Anterior cingulate cortex (tissue), 58 donors: ENCODE measurements at regions not wholly inside any gene's neighbourhood (a gene's known extent, or its start where the extent isn't known, plus 50 kb on each side); places are given as distances from the start of the nearest gene placed in this dataset.
"Not testable (repeated sequence)": the region's sequence is repeated elsewhere in the genome, so short reads cannot be mapped to it uniquely, and the experiment has no call there.

Experiments used
- DNase-seq, 58 donors: peaks; one replicate each; lab custom pipeline; 2025; lab: John Stamatoyannopoulos, UW

DNA sequence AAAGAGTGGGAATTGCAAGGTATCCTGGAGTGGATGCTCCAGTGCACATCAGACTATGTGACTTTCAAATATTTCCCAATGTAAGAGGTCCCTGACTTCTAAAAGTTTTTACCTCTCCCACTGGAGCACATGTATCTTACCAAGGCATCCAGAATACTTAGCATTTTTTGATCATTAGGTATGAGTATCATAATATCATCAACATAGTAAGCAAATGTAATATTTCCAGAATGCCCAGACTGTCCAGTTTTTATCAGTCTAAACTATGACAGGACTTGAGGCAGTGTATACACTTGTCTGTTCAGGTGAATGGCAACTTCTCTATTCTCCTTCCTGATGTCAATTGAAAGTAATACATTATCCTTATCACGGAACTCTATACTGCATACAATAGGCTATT lies 924.6 kb upstream of the GJE1 start:
- no peak for DNase-seq

DNA sequence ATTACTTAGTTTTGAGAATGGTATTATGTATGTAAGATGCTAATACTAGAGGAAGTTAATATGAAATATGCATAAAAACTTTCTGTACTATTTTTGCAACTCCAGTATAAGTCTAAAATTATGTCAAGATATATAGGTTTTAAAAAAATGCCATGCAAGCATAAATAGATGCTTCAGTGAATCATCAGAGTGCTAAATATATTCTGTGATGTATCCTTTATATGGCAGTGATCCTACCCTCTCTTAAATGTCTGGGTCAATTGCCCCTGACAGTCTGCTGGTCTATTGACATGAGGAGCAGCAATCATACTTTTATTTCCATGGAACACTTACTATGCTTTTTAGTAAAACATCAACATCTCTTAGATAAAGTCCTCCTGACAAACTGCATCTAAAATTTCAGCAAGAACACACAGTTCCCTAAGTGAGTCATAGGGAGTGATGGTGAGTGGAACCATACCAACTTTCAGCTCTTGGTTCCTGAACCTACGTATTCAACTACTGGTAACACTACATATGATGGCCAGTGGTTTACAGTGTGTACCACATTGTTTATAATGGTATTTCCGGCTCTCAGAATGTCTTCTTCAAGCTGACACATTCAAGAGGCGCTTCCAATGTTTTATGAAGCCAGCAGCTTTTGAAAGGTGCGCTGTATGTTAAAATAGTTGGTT lies 928.7 kb upstream of the GJE1 start:
- peak in 1 of 58 donors; percentile 26 for DNase-seq

DNA sequence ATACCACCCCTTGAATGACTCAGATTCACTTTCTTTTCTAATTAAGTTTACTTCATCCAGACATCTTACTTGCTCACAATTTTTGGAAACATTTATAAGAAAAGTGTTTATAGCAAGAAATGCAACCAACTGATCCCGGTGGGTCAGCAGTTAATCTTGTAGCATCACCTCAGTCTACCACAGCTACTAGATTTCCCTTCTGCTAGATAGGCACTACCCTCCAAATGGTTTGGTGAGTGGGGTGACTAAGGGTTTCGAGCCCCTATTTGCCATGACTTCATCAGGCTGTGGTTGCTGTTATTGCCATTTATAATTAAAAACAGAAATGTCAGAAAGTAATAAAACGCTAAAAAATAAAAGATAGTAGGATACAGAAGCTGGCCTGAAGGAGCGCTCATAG lies 930.1 kb upstream of the GJE1 start:
- DNase-seq = no peak

DNA sequence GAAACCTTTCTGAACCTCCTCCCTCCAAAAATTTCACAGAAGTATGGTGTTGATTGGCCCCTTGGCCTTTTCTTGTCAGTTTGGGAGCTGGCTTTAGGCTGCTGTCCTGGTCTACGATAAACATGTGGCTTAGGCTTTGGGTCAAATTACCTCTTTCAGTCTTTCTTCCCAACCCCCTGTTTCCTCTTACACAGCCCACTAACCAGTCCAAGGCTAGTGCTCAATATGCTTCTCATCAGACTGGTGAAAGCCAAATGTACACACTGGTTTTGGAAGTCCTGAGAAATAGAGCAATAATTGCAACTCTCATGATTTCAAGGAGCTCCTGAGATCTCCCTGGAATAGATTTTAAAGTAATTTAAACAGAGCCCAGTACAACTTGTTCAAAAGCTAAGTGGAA lies 933.7 kb upstream of the GJE1 start:
- DNase-seq = no peak

DNA sequence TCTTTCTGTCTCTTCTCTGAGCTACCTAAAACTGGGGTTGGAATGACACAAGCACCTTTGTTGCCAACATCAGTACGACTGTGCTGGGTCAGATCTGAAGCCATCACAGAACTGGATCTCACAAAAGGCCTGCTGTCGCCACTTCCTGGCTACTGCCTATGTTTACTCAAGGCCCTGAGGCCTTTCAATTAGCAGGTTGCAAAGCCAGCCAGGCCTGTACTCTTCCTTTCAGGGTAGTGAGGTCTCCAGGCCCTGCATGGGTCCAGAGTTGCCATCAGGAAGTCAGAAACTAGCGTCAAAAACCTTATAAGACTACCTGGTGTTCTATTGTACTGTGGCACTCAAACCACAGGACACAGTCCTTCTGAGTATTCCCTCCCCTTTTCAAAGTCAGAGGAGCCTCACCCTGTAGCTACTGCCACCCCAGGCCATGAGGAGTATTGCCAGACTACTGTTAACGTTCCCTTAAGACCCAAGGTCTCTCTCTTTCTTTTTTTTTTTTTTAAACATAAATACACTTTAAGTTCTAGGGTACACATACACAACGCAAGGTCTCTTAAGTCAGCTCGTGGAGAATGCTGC lies 937.4 kb upstream of the GJE1 start:
- DNase-seq = no peak

DNA sequence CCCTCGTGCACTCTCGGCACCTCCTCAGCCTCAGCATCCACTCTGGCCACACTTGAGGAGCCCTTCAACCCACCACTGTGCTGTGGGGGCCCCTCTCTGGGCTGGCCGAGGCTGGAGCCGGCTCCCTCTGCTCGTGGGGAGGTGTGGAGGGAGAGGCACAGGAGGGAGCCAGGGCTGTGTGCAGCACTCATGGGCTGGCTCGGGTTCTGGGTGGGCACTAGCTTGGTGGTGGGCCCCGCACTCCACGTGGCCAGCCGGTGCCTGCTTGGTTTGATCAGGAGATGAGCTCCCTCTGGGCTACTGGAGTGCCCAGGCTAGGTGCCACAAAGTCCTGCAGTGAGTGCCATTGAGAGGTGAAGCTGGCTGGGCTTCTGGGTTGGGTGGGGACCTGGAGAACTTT lies 949.4 kb upstream of the GJE1 start:
- DNase-seq = no peak

DNA sequence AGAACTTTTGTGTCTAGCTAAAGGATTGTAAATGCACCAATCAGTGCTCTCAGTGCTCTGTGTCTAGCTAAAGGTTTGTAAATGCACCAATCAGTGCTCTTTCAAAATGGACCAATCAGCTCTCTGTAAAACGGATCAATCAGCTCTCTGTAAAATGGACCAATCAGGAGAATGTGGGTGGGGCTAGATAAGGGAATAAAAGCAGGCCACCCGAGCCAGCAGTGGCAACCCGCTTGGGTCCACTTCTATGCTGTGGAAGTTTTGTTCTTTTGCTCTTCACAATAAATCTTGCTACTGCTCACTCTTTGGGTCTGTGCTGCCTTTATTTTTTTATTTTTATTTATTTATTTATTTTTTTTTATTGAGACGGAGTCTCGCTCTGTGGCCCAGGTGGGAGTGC lies 957.3 kb upstream of the GJE1 start:
- not testable (repeated sequence) for DNase-seq

DNA sequence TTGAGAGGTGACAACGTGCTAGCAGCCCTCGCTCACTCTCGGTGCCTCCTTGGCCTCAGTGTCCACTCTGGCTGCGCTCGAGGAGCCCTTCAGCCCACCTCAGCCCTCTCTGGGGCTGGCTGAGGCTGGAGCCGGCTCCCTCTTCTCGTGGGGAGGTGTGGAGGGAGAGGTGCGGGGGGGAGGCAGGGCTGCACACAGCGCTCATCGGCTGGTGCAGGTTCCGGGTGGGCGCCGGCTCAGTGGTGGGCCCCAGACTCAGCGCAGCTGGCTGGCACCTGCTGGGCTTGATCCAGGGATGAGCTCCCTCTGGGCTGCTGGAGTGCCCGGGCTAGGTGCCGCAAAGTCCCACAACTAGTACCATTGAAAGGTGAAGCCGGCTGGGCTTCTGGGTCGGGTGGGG lies 957.8 kb upstream of the GJE1 start:
- DNase-seq = no peak

DNA sequence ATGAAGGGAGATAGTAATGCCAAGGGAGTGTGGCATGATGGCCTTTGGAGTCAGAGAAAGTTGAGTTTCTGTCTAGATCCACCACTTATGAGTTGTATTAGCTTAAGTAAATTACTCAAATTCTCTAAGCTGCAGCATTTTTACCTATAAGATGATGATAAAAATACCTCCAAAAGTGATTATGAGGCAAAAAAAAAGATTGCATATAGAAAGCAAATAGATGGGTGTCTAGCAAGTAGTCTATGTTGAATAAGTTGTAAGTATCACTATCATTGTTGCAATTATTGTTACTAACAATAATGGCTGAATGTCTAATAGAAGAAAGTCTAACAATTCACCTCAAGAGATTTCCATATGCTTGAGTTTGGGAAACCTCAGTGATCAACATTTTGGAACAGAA lies 959.2 kb upstream of the GJE1 start:
- DNase-seq = no peak

DNA sequence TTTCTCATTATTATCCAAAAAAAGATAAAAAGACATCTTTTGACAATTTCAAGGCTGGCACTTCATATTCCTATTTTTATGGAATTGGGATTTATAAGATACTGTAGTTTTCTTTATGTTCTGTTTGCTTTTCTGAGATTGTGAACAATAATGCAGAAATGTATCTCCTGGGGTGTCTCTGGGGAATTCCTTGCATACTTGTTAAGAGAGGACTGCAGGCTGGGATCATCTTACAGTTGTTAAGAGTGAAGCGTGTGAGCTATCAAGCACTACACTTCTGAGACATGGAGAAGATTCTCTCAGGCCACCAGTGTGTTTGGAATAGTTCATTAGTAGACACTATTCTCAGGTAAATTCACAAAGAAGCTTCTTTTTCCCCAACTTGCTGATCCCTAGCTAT lies 963.3 kb upstream of the GJE1 start:
- DNase-seq = no peak

DNA sequence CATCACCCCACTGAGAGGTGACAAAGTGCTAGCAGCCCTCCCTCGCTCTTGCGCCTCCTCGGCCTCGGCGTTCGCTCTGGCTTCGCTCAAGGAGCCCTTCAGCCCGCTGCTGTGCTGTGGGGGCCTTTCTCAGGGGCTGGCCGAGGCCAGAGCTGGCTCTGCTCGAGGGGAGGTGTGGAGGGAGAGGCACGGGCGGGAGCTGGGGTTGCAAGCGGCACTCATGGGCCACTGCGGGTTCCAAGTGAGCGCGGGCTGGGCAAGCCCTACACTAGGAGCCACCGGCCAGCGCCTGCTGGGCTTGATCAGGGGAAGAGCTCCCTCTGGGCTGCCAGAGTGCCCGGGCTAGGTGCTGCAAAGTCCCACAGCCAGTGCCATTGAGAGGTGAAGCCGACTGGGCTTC lies 964.8 kb upstream of the GJE1 start:
- no peak for DNase-seq

DNA sequence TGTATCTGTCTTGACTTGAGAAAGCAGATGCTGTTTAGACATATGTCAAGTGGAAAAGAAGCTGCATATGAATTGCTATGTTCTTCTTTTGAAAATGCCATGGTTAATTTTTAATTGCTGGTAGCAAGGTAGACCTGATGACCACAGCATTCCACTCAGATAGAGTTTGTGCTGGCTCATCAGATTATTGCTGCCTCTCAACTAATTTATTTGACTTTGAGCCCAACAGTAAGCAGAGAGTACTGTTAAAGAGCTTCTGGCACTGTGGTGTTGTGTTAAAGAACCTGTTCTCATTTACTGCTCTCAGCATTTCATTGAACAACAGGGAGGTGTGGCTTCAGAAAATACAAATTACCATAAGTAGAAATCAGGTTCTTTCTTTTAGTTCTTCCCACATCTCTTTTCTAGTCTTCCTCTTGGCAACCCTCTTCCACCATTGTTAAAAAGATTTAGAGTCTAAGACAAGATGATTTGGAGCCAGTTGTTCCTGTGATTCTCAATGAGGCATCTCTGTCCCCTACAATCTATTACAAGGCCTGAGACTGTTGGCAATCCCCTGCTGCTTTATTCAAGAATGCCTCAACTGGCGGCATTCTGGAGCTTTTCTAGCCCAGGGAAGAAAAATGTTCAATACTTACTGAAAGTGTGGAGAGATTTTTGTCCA lies 967.6 kb upstream of the GJE1 start:
- DNase-seq = no peak

DNA sequence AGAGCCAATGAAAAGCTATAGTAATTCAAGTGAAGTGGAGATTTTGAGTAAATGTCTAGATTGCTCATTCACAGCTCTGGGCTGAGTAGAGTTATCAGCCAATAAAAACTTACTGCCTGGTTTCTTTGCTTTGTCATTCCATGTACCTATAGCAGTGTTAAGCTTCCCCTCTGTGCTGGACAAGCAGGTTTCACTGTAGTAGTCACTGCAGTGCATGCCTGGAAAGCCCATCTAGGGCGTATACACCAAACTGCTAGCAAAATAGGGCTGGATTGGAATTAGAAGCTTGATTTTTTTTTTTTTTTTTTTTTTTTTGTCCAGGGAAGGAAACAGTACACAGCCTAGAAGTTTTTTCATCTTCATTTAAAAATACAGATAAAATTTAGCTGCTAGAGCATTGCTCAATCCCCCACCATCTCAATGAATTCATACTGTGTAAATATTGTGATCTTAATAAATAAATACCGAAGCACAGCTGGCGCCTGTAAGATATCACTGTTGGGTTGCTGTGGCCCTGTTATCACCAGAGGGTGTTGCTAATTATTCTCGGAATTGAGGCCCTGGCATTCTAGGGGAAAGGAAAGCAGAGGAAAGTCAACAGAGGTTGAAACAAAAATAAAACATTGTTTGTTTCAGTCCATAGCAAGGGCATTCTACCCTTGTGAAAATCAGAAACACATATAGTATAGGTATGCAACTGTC lies 968.5 kb upstream of the GJE1 start:
- no peak for DNase-seq

DNA sequence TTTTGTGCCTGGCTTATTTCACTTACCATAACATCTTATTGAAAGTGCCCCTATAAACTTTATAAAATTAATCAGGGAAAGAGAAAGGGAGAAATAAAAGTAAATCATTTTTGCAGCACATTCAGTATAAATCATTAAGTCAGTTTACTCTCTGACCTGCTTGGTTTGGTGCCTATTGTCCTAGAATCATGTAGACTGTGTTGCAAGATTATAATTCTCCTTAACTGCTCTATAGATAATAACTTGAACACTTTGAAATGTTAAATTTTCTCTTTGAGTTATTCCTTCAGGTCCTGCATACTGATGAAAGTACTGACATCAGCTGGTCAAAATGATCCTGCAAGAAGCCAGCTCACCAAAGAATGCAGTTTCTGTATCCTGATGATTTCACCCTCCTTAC lies 969.6 kb upstream of the GJE1 start:
- DNase-seq = no peak

DNA sequence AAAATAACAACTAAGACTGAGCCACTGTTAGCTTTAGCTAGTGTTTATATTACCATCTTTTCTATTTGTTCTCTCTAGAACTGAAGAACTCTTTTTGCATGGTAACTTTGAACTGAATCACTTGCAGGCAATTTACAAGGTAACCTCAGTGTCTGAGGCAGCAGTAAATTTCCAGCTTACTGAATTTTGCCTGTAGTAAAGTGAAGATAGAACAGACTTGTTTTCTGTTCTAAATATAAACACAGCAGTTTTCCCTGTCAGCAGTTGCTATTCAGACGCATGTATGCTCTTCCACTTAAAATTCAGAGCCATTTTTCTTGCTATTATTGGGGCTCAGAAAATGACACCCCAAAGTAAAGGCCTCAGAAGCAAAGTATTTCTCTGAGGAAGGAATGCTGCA lies 974.0 kb upstream of the GJE1 start:
- DNase-seq = peak in 2 of 58 donors; percentile 3 to 5

DNA sequence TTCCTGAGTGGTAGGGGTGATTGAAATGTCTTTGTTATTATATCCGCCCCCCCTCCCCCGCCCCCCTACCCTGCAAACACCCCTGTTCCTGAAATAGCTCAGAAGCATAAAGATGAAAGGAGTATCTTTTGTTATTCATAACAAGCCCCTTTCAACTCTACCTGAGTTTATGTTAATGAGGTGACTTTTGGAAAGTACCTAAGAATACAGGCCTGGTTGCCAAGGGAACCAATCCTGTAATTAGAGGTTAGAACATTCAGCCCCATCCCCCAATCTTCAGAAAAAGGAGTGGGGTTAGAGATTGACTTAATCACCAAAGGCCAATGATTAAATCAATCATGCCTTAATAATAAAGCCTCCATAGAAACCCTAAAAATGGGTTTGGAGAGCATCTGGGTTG lies 979.2 kb upstream of the GJE1 start:
- DNase-seq = no peak

DNA sequence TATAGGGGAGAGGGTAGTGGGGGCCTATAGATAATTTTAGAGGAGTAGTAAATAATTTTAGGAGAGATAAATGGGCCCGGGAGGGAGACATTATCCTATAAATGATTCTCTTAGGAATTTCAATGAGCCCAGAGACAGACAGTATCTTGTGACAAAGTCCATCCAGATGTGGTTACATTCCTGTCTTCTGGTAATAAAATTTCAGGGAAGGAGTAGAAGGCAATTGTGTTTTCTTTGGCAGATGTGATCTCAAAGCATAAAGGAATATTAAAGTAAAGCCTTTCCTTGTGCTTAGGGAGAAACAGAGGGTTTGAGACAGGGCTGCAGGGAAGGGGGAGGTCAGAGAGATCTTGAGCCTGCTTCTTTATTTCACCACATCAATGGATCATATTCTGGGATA lies 979.8 kb upstream of the GJE1 start:
- DNase-seq = no peak

DNA sequence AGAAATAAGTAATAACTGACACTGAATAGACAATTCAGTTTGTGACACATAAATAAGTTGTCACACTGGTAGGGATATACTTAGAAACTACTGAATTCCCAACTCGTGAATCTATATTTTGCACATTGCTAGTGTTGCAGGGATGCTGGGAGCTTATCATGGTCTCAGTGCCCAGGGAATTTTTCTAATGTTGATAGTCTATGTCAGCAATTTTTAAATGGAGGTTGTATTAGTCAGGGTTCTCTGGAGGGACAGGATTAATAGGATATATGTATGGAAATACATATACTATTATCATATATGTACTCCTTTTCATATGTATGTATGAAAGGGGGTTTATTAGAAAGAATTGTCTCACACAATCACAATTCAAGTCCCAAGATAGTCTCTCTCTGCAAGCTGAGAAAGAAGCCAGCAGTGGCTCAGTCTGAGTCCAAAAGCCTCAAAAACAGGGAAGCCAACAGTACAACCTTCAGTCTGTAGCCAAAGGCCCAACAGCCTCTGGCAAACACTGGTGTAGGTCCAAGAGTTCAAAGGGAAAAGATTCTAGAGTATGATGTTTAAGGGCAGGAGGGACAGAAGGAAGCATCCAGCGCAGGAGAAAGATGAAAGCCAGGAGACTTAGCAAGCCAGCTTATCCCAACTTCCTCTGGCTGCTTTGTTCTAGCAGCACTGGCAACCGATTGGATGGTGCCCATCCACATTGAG lies 980.9 kb upstream of the GJE1 start:
- DNase-seq = no peak

DNA sequence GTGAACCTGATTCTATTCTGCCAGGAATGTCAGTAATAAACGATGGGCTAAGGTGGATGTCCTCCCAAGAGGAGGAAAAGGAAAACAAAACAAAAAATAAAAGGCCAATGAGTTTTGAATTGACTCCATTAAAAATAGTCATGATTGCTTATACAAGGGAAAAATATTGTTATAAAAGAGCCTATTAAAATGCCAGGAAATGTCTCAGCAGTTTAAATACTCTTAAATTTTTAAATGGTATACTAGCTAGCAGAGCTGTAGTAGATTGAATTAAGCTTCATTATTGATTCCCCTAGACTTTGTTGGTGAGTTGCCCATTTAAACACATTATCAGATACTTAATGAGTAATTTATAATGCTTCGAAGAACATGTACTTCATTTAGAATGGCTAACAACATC lies 990.9 kb upstream of the GJE1 start:
- no peak for DNase-seq

DNA sequence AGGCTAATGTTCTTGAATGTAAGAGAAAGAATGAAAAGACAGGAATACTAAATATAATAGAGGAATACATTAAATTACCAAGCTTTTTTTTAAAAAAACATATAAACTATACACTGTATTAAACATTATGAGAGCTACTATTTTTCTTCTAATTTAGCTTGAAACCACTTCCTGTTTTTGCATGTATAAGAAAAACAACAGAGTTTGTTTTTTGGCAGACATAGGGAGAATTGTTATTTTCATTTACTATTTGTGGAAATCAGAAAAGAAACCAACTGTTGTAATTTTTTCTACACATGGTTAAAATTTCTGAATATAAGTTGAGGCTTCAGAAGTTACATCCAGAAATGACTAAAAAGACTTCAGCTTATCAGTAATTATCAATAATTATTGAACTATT lies 991.8 kb upstream of the GJE1 start:
- no peak for DNase-seq

DNA sequence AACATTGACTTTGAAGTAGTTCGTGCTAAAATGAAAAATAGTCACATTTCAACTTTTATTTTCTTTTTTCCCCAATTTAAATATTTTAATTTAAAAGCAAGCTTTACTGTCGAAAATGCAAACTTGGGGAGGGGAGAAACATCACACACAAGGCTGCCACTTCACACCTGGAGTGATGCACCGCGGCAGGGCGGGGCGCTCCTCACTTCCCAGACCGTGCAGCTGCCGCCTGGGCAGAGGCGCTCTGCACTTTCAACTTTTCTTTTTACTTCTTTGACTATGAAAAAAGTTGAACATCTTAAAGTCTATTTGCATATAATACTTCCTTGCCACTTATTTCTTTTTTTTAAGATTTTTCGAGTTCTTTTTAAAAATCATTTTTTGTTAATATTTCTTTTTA lies 993.3 kb upstream of the GJE1 start:
- DNase-seq = no peak
